ENCODE measurements at regions not wholly inside any gene's neighbourhood (a gene's known extent, or its start where the extent isn't known, plus 50 kb on each side); places are given as distances from the start of the nearest gene placed in this dataset.

- Mint-ChIP-seq H3K9me3 (peaks cover 3% of the 10 kb centered on the region), H3K27me3 (ENCODE audit: low read depth) (no peaks in the 10 kb centered on the region), H3K4me3 (no peak overlapping the region), H3K36me3 (no peaks in the 10 kb centered on the region), H3K27ac (peak overlapping the region; percentile 47), H3K4me1 (peaks cover 43% of the 10 kb centered on the region)
- DNase-seq (ENCODE audit: low spot score in 2 of 2, unreplicated experiment in 2 of 2): no peak
- no peak for TF ChIP-seq CTCF (IDR thresholded peaks at IDR 0.05; ENCODE audit: unreplicated experiment)
Observed at GRCh38 chr13:72462726-72463125, 264.7 kb downstream of the MZT1 start.

- peaks cover 42% of the 10 kb centered on the region for H3K4me1 Mint-ChIP-seq
- TF ChIP-seq CTCF (IDR thresholded peaks at IDR 0.05; ENCODE audit: unreplicated experiment): no peak
- no peaks in the 10 kb centered on the region for H3K36me3 Mint-ChIP-seq
- no peak overlapping the region for H3K4me3 Mint-ChIP-seq
- H3K27me3 Mint-ChIP-seq (ENCODE audit: low read depth): no peaks in the 10 kb centered on the region
- no peak for DNase-seq (ENCODE audit: low spot score in 2 of 2, unreplicated experiment in 2 of 2)
- H3K27ac Mint-ChIP-seq: no peak overlapping the region
- peaks cover 3% of the 10 kb centered on the region for H3K9me3 Mint-ChIP-seq
Observed at GRCh38 chr13:72462166-72462565, 265.3 kb downstream of the MZT1 start.

- DNase-seq (ENCODE audit: low spot score in 2 of 2, unreplicated experiment in 2 of 2): no peak
- Mint-ChIP-seq H3K4me1 (peaks cover 31% of the 10 kb centered on the region), H3K4me3 (no peak overlapping the region), H3K9me3 (peaks cover 3% of the 10 kb centered on the region), H3K27me3 (ENCODE audit: low read depth) (no peaks in the 10 kb centered on the region), H3K36me3 (no peaks in the 10 kb centered on the region), H3K27ac (no peak overlapping the region)
- no peak for TF ChIP-seq CTCF (IDR thresholded peaks at IDR 0.05; ENCODE audit: unreplicated experiment)
Observed at GRCh38 chr13:72458701-72459100, 268.7 kb downstream of the MZT1 start.

GRCh38 chr13:72457151-72457550, 270.3 kb downstream of the MZT1 start:
- Mint-ChIP-seq H3K4me3 (no peak overlapping the region), H3K27me3 (ENCODE audit: low read depth) (no peaks in the 10 kb centered on the region)

GRCh38 chr13:72456486-72456885, 270.9 kb downstream of the MZT1 start:
- Mint-ChIP-seq H3K36me3 (no peaks in the 10 kb centered on the region), H3K27ac (no peak overlapping the region), H3K4me1 (peaks cover 11% of the 10 kb centered on the region), H3K9me3 (peaks cover 3% of the 10 kb centered on the region), H3K27me3 (ENCODE audit: low read depth) (no peaks in the 10 kb centered on the region), H3K4me3 (no peak overlapping the region)
- no peak for DNase-seq (ENCODE audit: low spot score in 2 of 2, unreplicated experiment in 2 of 2)
- TF ChIP-seq CTCF (IDR thresholded peaks at IDR 0.05; ENCODE audit: unreplicated experiment): no peak

More at GRCh38 chr13:72457151-72457550, 270.3 kb downstream of the MZT1 start:
- Mint-ChIP-seq H3K9me3 (peaks cover 3% of the 10 kb centered on the region), H3K4me1 (peaks cover 15% of the 10 kb centered on the region), H3K36me3 (no peaks in the 10 kb centered on the region), H3K27ac (no peak overlapping the region)
- no peak for TF ChIP-seq CTCF (IDR thresholded peaks at IDR 0.05; ENCODE audit: unreplicated experiment)
- no peak for DNase-seq (ENCODE audit: low spot score in 2 of 2, unreplicated experiment in 2 of 2)

- peaks cover 17% of the 10 kb centered on the region for H3K9me3 Mint-ChIP-seq
- no peak for DNase-seq (ENCODE audit: low spot score in 2 of 2, unreplicated experiment in 2 of 2)
- H3K4me3 Mint-ChIP-seq: no peak overlapping the region
- H3K4me1 Mint-ChIP-seq: no peaks in the 10 kb centered on the region
- TF ChIP-seq CTCF (IDR thresholded peaks at IDR 0.05; ENCODE audit: unreplicated experiment): no peak
- no peaks in the 10 kb centered on the region for H3K27me3 Mint-ChIP-seq (ENCODE audit: low read depth)
- H3K36me3 Mint-ChIP-seq: peaks cover 6% of the 10 kb centered on the region
- no peak overlapping the region for H3K27ac Mint-ChIP-seq
Observed at GRCh38 chr13:72453161-72453560, 274.3 kb downstream of the MZT1 start.

All from mesothelial cell of epicardium (in vitro differentiated cells).